NCI-H146 treated with DMSO at 0.1 percent for 48 hours (cell line): ENCODE measurements at regions not wholly inside any gene's neighbourhood (a gene's known extent, or its start where the extent isn't known, plus 50 kb on each side); places are given as distances from the start of the nearest gene placed in this dataset.
"Not testable (repeated sequence)": the region's sequence is repeated elsewhere in the genome, so short reads cannot be mapped to it uniquely, and the experiment has no call there.

Experiments
- DNase-seq: peaks from one replicate; lab custom pipeline; 2025; ENCODE audit not compliant: unreplicated experiment; lab: John Stamatoyannopoulos, UW

DNA sequence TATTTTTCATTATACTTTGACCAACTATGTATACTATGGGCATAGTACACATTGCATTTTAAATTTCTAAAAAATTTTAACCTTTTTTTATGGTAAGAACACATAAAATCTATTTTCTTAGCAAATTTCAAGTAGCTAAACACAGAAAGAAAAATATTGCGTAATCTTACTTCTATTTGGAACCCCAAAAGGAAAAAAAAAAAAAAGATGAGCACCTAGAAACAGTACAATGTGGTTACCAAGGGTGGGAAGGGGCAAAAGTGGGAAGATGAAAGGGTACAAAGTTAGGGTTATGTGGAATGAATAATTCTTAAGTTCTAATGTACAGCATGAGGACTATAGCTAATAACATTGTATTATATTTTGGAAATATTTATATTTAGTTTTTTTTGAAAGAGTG lies 205.0 kb upstream of the EPHA4 start:
- DNase-seq, result no peak

DNA sequence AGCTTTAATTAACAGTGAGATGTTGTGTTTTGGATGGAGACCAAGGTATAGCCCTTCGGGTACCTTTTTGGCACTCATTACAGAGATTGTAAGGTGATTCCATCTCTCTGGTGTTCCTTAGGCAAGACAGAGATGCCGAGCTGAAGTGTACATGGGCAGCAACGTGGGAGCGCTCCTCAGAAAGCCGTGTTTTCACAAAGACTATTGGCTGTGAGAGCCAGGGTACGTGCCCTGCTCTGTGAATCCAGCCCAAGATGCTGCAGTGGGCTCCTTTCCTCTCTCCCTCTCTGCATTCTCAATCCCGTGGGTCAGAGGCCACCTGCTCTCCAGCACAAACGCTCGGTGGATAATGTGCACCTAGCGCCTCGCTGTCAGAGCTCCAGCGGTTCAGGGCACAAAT lies 203.0 kb upstream of the EPHA4 start:
- DNase-seq, result no peak

DNA sequence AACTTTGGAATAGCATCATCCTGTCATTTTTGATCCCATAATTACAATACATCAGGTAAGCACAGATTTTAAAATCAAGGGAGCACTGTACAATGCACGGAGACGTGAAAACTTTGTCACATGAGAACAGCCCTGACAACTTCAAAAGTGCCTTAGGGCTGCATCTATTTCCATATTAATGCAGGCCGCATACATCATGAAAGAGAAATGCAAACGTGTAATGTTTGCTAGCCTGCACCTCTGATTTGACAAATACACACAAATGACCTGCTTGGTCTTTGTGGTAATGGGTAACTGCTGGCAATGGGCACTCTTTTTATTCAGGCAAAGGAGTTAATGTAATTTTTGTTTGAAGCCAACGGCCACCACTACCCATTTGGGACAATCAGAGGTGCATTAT lies 202.0 kb upstream of the EPHA4 start:
- DNase-seq, result no peak

DNA sequence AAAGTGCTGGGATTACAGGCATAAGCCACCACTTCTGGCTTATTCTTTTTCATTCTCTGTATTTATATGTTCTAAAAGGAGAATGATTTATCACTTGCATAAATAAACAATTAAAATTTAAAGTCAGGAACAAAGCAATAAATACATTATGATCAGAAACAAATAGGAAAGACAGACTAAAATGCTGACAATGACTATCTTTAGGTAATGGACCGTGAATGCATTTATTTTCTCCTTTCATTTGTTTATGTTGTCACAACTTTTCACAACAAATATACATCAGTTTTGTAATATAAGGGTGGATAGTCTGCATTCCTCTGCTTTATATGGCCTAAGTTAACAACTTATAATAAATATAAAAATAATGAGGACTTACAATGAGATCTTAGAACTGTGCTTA lies 199.2 kb upstream of the EPHA4 start:
- DNase-seq, result no peak

DNA sequence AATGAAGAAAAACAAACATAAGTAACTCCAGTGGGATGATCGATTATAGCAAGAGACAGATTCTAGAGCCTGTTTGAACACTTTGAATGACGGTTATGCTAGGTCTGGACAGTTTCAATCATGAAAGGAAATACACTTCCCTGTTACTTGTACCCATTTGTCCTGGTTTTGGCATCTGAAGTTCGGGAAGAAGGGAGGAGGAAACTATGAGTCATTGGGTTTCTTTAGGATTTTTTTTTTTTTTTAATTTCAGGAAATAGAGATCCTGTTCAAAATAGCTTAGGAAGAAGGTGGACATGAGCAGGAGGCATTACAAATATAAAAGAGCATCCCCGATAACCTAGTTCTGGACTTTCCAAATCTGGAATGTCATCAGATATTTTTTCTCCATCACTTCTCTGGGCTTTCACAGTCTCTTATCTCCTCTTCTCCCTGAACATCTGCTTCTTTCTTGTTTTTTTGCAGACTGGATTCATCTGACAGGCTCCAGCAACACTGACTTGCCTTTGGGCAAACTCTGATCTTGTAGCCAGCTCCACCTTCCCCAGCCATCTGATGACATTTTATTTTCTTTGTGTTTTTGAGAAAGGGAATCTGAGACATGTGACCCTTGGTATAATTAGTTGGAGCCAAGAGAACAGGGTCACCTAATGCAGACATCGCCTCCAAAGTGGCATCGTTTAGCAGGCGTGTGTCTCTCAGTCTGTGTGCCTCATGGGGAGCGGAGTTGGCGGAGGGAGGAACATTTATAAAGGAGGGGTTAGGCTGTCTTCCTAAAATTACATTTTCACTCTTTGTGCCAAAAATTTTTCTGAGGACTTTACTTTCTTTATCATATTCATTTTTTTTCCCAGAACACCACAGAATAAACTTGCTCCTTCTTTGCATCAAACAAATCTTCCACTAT lies 195.3 kb upstream of the EPHA4 start:
- no peak for DNase-seq

DNA sequence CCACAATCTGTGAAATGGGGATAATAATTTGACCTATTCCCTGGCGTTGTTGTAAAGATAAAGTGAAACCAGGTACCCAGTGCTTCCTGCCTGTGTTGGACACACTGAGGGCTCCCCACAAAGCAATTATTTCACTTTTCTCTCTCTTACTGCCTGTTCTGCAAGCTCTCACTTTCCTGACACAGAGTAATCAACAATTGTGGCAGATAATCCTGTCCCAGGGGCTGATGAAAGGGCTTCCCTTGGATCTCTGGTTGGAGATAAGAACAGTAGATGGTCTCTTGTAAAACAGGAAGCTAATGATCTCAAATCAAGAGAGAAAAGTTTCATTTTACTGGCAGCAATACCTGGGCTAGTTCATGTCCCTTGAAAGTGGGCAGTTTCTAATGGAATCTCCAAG lies 190.4 kb upstream of the EPHA4 start:
- DNase-seq, result no peak

DNA sequence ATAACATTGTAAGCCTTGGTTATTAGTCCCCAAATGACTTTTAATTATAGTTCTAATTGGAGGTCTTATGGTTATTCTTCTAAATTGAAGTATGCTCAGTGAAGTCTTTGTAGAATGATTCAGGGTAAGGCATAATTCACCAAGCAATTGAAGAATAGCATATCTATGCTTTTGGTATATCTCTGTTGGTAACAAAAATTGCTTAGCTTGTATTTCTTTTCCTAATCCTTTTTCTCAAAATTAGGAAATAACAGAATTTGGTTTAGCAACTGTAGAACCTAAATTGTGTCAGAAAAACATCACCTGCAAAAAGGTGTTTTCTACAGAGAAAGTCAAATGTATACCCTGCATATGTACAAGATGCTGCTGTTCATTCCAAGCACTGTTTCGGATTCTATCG lies 189.2 kb upstream of the EPHA4 start:
- no peak for DNase-seq

DNA sequence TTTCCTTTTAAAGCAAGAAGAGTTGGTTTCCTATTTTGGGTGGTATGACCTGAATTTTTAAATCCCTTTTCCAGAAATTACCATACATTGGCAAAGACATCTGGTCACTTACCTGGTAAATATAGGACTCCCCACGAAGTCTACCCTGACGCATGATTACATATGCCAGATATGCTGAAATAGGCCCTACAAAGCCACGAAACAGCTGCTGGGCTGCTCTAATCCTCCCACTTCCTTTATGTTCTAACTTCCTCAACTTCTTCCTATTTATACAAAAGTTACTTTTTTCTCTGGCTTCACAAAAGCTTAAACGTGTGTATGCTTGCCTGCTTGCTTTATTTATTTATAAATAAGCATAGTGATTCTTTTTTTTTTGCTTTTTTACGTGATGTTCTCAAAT lies 186.0 kb upstream of the EPHA4 start:
- no peak for DNase-seq

DNA sequence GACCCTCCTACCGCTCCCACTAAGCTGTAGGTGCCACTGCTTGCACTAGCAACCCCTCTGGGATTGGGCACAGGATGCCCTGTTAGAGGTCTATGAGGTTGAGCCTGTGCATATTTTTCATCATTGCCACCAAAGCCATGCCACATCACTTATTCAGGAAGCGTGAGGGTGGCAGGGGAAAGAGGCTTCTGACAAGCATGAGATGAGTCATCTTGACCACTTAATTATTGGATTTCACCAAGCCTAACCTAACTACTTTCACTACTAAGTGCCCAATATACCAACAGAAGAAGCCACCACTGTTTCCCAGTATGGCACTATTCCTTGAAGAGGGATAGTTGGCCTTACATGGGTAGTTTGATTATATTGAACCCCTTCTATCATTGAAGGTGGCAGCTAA lies 181.3 kb upstream of the EPHA4 start:
- no peak for DNase-seq

DNA sequence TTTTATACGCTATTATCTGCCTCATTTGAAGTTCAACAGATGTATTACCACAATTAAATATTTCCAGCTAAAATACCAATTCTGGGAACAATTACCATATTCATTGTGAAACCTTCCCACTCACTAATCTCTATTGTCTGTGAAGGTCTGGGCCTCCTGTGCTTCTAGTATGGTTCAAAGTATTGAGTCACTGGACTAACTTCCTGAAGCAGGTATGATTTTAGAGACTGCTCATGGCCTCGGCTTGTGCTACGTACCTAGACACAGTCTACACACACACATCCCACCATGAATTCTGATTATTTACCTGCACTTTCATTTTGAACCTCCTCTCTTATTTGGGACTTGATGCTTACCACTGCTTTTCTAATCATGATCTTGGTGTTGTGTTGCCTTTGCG lies 180.7 kb upstream of the EPHA4 start:
- DNase-seq, result no peak

DNA sequence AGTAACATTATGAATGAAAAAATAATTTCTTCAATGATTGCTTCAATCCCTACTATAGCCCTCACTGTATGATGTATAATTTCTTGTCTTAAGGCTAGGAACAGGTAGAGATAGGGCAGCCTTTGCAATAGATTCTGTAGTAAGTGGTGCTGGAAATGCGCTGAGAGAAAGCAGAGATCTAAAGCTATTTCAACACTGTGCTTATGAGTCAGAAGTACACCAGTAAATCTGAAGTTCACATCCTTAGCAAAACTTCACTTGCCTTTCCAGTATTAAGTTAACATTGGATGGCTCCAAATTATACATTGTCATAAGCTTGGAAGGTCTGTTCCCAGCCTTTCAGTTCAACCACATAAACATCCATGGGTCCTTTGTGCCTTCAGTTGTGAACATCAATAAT lies 178.2 kb upstream of the EPHA4 start:
- DNase-seq, result no peak

DNA sequence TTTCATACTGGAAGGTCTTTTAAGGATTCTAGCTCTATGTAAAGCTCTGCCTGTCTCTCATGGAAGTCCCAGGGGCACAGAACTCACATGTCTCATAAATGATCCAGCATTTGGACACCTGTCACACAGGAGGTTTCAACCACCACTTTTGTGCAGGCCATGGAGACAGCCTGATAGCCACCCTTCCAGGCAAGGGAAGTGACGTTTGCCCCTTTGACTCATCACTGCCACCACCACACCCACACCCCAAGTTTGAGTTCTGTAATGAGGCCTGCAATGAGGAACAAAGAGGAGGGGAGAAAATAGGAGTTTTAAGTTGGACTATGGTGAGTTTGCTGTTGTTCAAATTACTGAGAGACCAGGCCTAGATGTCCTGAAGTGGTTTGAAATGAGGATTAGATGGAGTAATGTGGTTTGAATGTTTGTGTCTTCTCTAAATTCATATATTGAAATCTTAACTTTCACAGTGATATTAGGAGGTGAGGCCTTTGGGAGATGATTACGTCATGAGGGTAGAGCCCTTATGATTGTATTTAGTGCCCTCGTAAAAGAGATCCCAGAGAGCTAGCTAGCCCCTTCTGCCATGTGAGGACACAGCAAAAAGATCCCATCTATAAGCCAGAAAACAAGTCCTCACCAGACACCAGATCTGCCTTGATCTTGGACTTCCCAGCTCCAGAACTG lies 175.3 kb upstream of the EPHA4 start:
- no peak for DNase-seq

DNA sequence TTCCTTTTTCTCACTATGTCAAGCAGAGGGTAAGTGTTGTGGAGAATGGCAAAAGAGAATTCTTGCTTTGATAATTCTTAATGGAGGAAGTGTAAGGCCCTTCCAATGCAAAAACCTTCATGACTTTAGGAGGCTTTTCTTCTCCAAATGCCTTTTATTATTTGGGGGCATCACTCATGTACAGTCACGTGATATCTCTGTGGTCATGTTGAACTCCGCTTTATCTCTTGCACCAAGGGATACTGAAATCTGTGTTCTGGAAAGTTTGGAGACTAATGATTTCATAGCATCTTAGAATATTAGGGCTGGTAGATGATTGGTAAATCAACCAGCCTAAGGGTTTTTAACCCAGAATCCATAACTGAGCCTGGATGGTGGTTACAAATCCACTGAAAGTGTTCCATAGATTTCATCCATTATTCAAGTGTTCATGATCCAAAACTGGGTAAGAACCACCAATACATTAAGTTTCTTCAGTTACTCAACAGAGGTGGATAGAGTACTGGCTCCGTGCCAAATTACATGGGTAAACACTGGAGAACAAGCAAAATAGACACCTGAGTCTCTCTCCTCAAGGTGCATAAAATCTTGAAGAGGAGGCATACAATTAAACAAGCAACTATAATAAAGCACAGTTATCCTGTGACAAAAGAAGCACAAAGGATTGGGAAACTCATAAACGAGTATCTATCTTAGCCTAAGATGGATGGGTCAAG lies 169.6 kb upstream of the EPHA4 start:
- no peak for DNase-seq

DNA sequence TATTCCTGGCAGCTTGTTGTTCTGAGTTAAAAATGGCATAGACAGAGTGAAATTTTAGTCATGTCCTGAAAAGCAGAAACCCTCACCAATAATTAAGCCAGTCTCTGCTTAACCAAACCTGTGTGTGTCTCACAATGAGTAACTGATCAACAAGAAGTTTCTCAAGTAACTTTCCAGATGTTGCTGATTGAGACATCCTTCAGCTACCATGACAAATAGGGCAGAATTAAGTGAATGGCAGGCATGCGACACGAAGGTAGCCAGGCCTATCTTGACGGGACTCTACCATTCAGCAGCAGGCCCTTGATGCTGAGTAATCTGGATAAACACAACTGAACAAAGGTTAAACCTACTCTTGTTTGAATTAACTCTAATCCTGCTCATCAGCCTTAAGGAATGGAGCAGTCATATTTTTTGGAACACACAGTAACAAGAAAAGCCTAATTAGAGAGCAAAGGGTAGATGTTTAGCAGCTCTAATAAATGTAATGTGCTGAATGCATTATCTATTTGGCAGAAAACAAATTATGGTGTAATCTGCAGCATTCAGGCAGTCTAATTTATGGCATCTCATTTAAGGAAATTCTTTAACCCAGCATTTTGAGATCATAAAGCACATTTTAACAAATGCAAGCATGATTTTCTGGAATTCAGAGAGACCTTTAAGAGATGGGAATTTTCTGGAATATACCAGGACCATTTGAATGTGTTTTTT lies 159.5 kb upstream of the EPHA4 start:
- DNase-seq, result no peak

DNA sequence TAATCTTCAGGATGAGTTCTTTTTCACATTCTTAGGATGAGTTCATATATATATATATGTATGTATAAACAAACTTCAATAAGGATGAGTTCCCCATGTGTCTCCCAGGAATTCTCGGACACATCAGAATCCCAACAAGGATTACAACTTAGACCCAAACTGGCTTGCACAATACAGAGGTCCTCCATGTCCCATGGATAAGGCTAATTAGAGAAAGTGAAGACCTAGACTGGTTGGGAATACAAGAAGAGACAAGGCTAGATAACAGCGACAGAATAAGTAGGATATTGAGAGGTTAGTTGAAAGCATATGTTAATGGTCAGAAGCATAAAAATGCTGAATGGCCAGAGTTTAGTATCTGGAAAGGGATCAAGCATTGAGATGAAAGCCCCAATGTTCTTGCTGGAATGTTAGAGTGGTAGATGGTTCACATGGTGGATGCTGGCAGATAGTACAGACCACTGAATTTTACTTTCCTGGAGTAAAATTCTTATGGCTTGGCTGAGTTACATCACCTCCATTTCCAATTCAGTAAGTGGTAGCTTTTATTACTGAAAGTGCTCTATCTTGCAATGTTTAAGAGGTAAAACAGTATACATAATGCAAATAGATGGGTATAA lies 154.9 kb upstream of the EPHA4 start:
- DNase-seq, result no peak

DNA sequence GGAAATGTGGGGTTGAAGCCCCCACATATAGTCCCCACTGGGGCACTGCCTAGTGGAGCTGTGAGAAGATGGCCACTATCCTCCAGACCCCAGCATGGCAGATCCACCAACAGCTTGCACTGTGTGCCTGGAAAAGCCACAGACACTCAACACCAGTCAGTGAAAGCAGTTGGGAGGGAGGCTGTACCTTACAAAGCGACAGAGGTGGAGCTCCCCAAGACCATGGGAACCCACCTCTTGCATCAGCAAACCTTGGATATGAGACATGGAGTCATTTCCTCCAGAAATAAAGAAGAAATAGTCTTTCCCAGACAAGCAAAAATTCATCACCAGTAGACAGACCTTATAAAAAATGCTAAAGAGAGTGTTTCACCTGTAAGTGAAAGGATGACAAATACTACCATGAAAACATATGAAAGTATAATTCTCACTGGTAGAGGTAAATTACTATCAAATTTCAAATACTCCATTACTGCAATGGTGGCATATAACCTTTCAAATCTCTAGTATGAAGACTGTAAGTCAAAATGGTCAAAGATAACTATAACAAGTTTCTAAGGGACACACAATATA lies 152.6 kb upstream of the EPHA4 start:
- DNase-seq, result no peak

DNA sequence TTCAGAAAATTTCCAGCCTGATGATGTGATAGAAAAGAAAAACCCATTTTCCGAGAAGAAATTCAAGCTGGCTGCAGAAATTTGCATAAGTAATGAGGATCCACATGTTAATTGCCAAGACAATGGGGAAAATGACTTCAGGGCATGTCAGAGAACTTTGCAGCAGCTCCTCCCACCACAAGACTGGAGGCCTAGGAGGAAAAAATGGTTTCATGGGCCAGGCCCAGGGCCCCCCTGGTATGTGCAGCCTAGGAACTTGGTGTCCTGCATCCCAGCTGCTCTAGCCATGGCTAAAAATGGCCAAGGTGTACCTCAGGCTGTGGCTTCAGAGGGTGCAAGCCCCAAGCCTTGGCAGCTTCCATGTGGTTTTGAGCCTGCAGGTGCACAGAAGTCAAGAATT lies 152.0 kb upstream of the EPHA4 start:
- not testable (repeated sequence) for DNase-seq

DNA sequence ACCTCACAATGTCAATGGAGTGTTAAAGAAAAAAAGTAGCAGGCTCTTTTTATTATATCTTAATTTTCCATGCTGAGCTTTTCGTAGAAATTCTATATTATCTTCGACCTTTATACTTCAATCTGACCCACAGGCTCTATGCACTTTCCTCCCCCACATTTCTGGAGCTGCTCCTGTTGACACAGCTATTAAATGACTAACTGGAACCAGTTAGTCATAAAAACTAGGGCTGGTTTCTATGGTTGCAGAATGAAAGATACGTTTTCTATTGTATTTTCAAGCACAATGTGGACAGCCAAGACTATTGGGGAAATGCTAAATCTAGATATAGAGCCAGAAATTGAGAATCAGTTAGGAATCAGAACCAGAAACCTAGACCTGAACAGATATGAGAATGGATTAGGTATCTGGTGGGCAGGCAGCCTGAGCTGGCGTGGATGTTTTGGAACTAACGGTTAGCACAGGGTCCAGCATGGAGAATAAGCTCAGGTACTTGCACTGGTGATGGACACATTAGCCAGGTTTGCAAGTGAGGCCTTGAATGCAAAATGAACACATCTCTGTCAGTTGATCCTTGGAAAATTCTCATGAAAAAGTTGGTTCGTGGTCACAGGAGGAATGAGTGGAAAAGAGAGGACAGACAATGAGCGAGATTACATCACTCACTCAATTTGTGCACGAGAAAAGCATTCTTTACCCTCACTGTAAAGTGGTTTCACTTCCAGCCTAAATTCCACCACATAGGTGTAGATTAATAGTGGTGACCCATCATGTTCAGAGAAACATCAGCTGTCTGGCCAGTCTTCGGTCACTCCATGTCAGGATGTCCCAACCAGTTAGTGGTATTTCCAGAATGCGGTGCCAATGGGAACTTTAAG lies 144.6 kb upstream of the EPHA4 start:
- no peak for DNase-seq

DNA sequence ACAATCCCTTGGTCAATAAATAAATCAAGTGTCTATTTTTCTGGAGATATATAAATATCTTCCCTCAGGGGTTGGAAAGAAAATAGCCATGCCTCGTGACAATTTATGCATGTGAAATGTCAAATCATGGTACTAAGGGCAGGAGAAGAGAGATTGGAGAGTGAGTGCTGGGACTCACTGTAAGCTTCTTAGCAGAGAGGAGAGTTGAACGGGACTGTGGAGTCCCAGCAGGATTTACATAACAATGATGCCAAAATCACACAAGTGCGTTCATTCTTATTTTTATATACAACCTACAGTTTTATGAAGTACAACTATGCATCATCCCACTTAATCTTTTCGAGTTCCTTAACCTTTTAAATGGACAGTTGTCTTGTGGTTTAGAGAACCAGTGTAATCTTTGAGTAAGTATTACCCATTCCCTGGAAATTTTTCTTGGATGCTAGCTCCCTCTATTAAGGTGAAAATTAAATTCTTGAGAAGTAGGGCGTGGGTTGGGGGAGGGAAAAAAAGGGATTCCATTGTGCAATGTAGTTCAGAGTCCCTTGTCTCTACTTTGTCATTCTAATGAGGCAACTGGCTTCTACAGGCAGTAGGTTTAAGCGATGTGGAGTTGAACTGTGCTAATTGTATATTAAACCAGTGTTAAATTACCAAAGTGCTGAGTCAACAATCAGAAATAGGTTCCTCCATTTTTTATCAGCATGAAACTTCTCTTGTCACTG lies 143.6 kb upstream of the EPHA4 start:
- no peak for DNase-seq
